Gastroesophageal sphincter (tissue), 3 donors: ENCODE measurements at regions not wholly inside any gene's neighbourhood (a gene's known extent, or its start where the extent isn't known, plus 50 kb on each side); places are given as distances from the start of the nearest gene placed in this dataset.

Source experiments
- POLR2A ChIP-seq, 2 donors: fragments of 450-650 bp; IDR thresholded peaks; one replicate each; pipeline ENCODE4 v1.6.1; 2017; ENCODE audit warnings: antibody characterized with exemption in 2 of 2, mild to moderate bottlenecking in 2 of 2, moderate library complexity in 1 of 2
- TF ChIP-seq, protein P1 (sequence below), 4 experiments: fragments of 200-600 bp in 2 of 4; fragments of 450-650 bp in 2 of 4; sonication (generic) in 1 of 4; IDR thresholded peaks; one replicate each; pipeline ENCODE4 v1.5.1; 2017 to 2019; ENCODE audit warnings: antibody characterized with exemption in 4 of 4, mild to moderate bottlenecking in 2 of 4, moderate library complexity in 2 of 4

DNA sequence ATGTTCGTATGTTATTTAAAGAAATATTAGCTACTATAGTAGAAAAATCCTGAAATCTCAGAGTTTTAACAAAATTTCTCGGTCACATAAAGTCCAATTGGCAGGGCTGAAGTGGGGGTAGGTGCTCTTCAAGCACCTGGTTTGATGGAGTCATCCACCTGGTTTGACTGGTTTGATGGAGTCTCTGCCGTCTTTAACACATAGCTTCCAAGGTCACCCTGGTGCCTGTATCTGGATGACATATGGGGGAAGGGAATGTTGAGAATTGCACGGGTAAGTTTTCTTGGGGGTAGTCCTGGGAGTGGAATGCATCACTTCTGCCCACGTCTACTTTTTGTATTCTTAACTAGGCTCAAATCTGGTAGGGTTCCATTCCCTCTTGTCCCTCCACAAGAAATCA lies 351.2 kb downstream of the SH3GL2 start:
- no peak for TF ChIP-seq POLR2A (IDR thresholded peaks at IDR 0.05)
- TF ChIP-seq, protein P1, sequence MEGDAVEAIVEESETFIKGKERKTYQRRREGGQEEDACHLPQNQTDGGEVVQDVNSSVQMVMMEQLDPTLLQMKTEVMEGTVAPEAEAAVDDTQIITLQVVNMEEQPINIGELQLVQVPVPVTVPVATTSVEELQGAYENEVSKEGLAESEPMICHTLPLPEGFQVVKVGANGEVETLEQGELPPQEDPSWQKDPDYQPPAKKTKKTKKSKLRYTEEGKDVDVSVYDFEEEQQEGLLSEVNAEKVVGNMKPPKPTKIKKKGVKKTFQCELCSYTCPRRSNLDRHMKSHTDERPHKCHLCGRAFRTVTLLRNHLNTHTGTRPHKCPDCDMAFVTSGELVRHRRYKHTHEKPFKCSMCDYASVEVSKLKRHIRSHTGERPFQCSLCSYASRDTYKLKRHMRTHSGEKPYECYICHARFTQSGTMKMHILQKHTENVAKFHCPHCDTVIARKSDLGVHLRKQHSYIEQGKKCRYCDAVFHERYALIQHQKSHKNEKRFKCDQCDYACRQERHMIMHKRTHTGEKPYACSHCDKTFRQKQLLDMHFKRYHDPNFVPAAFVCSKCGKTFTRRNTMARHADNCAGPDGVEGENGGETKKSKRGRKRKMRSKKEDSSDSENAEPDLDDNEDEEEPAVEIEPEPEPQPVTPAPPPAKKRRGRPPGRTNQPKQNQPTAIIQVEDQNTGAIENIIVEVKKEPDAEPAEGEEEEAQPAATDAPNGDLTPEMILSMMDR (IDR thresholded peaks at IDR 0.05) = no peak
